ENCODE measurements at regions not wholly inside any gene's neighbourhood (a gene's known extent, or its start where the extent isn't known, plus 50 kb on each side); places are given as distances from the start of the nearest gene placed in this dataset.

DNA sequence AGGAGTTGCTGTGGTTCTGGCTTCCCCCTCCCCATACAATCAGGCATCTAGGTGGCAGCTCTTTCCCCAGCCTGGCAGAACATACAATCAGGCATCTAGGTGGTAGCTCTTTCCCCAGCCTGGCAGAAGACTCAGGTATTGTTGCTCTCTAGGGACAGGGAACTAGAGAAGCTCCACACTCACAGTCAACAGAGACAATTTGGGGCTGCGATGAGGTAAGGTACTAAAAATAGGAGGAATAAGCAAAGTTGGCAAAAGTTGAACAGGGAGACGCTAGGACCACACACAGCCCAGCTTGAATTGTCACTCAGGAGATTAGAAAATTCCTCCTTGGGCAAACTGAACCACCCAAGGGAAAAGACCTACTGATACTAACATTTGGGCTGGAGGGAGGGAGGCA is 315.5 kb upstream of the CDH5 start:
- H3K36me3 Mint-ChIP-seq: no peaks in the 10 kb centered on the region
- no peak overlapping the region for H3K4me3 Mint-ChIP-seq
- no peaks in the 10 kb centered on the region for H3K4me1 Mint-ChIP-seq
- no peaks in the 10 kb centered on the region for H3K9me3 Mint-ChIP-seq
- H3K27me3 Mint-ChIP-seq: no peaks in the 10 kb centered on the region
- H3K27ac Mint-ChIP-seq: no peak overlapping the region
- CTCF ChIA-PET: no interaction called here
- DNase-seq: no peak

DNA sequence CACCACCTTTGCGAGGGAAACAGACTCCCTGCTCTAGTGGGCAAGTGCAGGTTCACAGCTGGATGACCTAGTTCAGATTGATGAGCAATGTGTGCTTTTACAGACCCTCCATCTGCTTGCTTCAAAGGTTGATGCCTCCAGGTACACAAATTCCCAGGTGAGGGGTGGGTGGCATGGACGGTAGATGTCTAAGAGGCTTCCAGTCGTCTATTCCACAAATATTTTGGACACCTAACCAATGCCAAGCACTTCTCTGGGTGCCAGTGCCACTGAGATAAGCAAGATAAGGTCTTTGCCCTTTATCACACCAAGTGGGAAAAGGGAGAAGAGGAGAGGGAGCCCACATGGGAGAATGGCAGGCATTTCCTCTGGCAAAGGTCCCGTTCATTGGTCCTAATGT is 316.6 kb upstream of the CDH5 start:
- H3K27me3 Mint-ChIP-seq: no peaks in the 10 kb centered on the region
- H3K27ac Mint-ChIP-seq: no peak overlapping the region
- H3K4me1 Mint-ChIP-seq: no peaks in the 10 kb centered on the region
- H3K36me3 Mint-ChIP-seq: no peaks in the 10 kb centered on the region
- H3K4me3 Mint-ChIP-seq: no peak overlapping the region
- no peaks in the 10 kb centered on the region for H3K9me3 Mint-ChIP-seq
- no peak for DNase-seq
- CTCF ChIA-PET: no interaction called here

DNA sequence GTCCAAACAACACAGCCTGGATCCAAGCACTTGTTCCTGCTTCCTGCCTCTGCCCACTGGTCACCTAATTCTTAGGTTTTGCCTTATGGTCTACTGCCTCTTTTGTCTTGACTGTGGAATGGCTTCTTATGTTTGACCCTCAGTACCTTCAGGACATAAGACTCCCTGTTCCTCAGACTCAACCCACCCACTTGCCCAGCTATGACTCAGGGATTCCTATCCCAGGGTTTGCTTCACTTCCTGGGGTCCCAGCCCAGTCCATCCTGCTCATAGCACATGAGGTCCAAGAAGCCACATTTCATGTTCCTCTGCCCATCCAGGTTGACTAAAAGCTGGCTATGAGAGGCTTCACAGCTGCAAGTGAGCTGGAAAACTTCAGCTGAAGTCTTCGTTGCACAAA is 320.9 kb upstream of the CDH5 start:
- no peaks in the 10 kb centered on the region for H3K36me3 Mint-ChIP-seq
- CTCF ChIA-PET: no interaction called here
- H3K9me3 Mint-ChIP-seq: no peaks in the 10 kb centered on the region
- H3K4me3 Mint-ChIP-seq: no peak overlapping the region
- H3K27ac Mint-ChIP-seq: no peak overlapping the region
- no peaks in the 10 kb centered on the region for H3K27me3 Mint-ChIP-seq
- H3K4me1 Mint-ChIP-seq: no peaks in the 10 kb centered on the region
- DNase-seq: no peak

- Mint-ChIP-seq H3K27ac (no peak overlapping the region), H3K4me3 (no peak overlapping the region), H3K36me3 (no peaks in the 10 kb centered on the region), H3K9me3 (no peaks in the 10 kb centered on the region), H3K4me1 (no peaks in the 10 kb centered on the region), H3K27me3 (no peaks in the 10 kb centered on the region)
- CTCF ChIA-PET: no interaction called here
- no peak for DNase-seq
These were observed 321.9 kb upstream of the CDH5 start for GRCh38 chr16:66044556-66044955.

DNA sequence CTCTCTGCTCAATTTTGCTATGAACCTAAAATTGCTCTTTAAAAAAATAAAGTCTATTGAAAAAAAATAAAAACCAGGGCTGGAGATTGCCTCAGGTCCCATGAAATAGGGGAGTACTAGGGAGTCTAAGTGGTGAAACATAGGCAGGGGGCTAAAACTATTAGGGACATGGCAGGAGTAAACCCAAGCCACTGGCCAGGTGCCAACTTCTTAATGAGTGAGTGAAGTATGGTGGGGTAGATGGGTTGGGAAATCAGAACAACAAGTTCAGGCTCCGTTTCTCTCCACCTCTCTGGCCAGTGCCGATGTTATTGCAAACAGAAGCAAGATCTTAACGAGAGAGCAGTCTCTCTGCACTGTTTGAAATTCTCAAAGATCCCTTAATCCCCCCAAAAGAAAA is 322.4 kb upstream of the CDH5 start:
- Mint-ChIP-seq H3K27ac (no peak overlapping the region), H3K4me1 (no peaks in the 10 kb centered on the region), H3K4me3 (no peak overlapping the region), H3K36me3 (no peaks in the 10 kb centered on the region), H3K9me3 (no peaks in the 10 kb centered on the region), H3K27me3 (no peaks in the 10 kb centered on the region)
- DNase-seq: no peak
- CTCF ChIA-PET: no interaction called here

- no peaks in the 10 kb centered on the region for H3K36me3 Mint-ChIP-seq
- H3K27me3 Mint-ChIP-seq: no peaks in the 10 kb centered on the region
- CTCF ChIA-PET: no interaction called here
- DNase-seq: no peak
- no peaks in the 10 kb centered on the region for H3K4me1 Mint-ChIP-seq
- H3K9me3 Mint-ChIP-seq: no peaks in the 10 kb centered on the region
- no peak overlapping the region for H3K4me3 Mint-ChIP-seq
- no peak overlapping the region for H3K27ac Mint-ChIP-seq
These were observed 323.2 kb upstream of the CDH5 start for GRCh38 chr16:66043326-66043725.

DNA sequence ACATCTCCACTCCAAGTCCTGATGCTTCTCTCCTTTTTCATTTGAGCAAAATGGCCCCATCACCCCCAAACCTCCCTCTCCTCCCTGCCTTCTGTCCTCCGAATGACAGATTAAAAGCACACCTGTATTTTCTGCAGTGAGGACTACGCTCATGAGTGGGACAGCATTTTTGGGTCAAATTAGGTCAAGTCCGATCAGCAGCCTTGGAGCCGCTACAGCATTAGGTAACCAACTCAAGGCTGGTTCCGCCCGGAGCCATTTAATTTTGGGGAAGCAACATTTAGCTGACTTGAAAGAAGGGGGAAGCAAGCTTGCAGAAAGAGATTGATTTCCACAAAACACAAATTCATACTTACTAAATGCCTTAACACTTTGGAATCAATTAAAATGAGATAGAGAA is 324.1 kb upstream of the CDH5 start:
- no peak for DNase-seq
- no peaks in the 10 kb centered on the region for H3K36me3 Mint-ChIP-seq
- H3K4me1 Mint-ChIP-seq: no peaks in the 10 kb centered on the region
- CTCF ChIA-PET: no interaction called here
- H3K9me3 Mint-ChIP-seq: no peaks in the 10 kb centered on the region
- no peaks in the 10 kb centered on the region for H3K27me3 Mint-ChIP-seq
- H3K4me3 Mint-ChIP-seq: no peak overlapping the region
- H3K27ac Mint-ChIP-seq: no peak overlapping the region

DNA sequence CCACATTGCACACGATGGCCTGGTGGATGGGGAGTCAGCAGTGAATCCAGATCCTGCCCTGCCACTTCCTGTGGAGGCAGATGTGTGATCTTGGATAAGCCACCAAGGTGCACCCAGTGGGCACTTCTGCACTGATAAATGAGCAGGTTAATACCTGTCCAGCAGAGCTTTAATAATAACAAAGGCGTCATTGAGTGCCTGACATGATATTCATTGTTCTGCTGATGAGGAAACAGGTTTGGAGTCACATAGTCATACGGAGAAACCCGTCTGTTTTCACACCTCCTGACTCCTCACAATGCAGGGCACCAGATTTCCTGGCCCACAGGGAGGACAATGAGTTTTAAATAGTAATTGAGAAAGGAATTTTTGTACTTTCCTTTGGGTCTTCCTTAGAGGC is 324.6 kb upstream of the CDH5 start:
- Mint-ChIP-seq H3K4me3 (no peak overlapping the region), H3K27me3 (no peaks in the 10 kb centered on the region), H3K9me3 (no peaks in the 10 kb centered on the region), H3K27ac (no peak overlapping the region), H3K36me3 (no peaks in the 10 kb centered on the region), H3K4me1 (no peaks in the 10 kb centered on the region)
- CTCF ChIA-PET: no interaction called here
- DNase-seq: no peak

GRCh38 chr16:66039793-66040192 is 326.7 kb upstream of the CDH5 start:
- H3K4me3 Mint-ChIP-seq: no peak overlapping the region
- H3K9me3 Mint-ChIP-seq: no peaks in the 10 kb centered on the region
- DNase-seq: no peak
- no peaks in the 10 kb centered on the region for H3K27me3 Mint-ChIP-seq
- H3K36me3 Mint-ChIP-seq: no peaks in the 10 kb centered on the region
- no peak overlapping the region for H3K27ac Mint-ChIP-seq
- CTCF ChIA-PET: no interaction called here
- H3K4me1 Mint-ChIP-seq: no peaks in the 10 kb centered on the region

GRCh38 chr16:66036793-66037715 is 329.4 kb upstream of the CDH5 start:
- CTCF ChIA-PET: interaction anchor here (1.0 kb wide), 1 partner anchor 11 kb away, joined by 4 read pairs; no protein-coding TSS in a partner anchor

DNA sequence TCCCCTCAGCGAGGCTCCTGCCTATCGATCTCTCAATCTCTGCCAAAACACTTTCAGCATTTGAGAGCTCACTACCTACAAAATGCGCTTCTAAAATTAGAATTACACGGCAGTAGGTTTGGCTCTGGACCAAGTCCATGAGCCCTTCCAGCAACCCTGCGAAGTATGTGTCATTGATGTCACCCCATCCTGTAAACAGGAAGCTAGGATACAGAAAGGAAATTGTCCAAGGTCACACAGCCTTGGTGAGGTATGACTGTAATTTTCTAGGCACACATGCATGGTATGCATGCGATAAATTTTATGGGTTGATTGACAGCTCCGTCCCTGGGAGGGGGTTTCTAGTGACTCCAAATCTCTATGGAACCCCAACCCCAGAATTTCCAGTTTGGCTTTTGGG is 330.3 kb upstream of the CDH5 start:
- H3K27me3 Mint-ChIP-seq: no peaks in the 10 kb centered on the region
- no peaks in the 10 kb centered on the region for H3K36me3 Mint-ChIP-seq
- CTCF ChIA-PET: no interaction called here
- DNase-seq: no peak
- no peaks in the 10 kb centered on the region for H3K4me1 Mint-ChIP-seq
- no peak overlapping the region for H3K4me3 Mint-ChIP-seq
- no peak overlapping the region for H3K27ac Mint-ChIP-seq
- H3K9me3 Mint-ChIP-seq: no peaks in the 10 kb centered on the region

More at GRCh38 chr16:66036793-66037715, 329.4 kb upstream of the CDH5 start:
- Mint-ChIP-seq H3K36me3 (no peaks in the 10 kb centered on the region), H3K4me1 (no peaks in the 10 kb centered on the region), H3K9me3 (no peaks in the 10 kb centered on the region), H3K27ac (no peak overlapping the region), H3K4me3 (no peak overlapping the region), H3K27me3 (no peaks in the 10 kb centered on the region)
- no peak for DNase-seq

DNA sequence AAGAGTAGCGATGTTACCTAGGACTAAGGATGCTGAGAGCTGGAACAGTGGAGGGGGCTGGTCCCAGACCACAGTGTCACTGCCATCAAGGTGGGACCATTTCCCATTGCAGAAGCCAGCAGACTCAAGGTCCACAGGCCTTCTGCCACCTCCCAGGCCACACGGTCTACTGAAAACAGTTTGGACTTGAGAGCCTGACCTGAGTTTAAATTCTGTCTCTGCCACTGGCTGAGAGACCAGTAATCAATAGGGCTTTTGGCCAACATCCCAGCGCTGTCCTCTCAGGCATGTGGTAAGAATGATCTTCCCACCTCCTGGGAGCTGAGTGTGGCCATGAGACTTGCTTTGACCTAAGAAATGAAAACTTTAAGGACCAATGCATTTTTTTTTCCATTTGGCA is 331.4 kb upstream of the CDH5 start:
- H3K27me3 Mint-ChIP-seq: no peaks in the 10 kb centered on the region
- H3K4me1 Mint-ChIP-seq: no peaks in the 10 kb centered on the region
- H3K9me3 Mint-ChIP-seq: no peaks in the 10 kb centered on the region
- H3K4me3 Mint-ChIP-seq: no peak overlapping the region
- DNase-seq: no peak
- no peaks in the 10 kb centered on the region for H3K36me3 Mint-ChIP-seq
- CTCF ChIA-PET: no interaction called here
- H3K27ac Mint-ChIP-seq: no peak overlapping the region

GRCh38 chr16:66032841-66033240 is 333.6 kb upstream of the CDH5 start:
- no peak overlapping the region for H3K4me3 Mint-ChIP-seq
- no peaks in the 10 kb centered on the region for H3K27me3 Mint-ChIP-seq
- H3K27ac Mint-ChIP-seq: no peak overlapping the region
- H3K9me3 Mint-ChIP-seq: no peaks in the 10 kb centered on the region
- no peaks in the 10 kb centered on the region for H3K4me1 Mint-ChIP-seq
- no peaks in the 10 kb centered on the region for H3K36me3 Mint-ChIP-seq
- DNase-seq: no peak
- CTCF ChIA-PET: interaction anchor here (1.0 kb wide), 1 partner anchor 237 kb away, joined by 3 read pairs; no protein-coding TSS in a partner anchor

GRCh38 chr16:66030036-66030435 is 336.5 kb upstream of the CDH5 start:
- H3K9me3 Mint-ChIP-seq: peaks cover under 1% of the 10 kb centered on the region
- H3K4me3 Mint-ChIP-seq: no peak overlapping the region
- H3K36me3 Mint-ChIP-seq: no peaks in the 10 kb centered on the region
- no peaks in the 10 kb centered on the region for H3K4me1 Mint-ChIP-seq
- no peak overlapping the region for H3K27ac Mint-ChIP-seq
- H3K27me3 Mint-ChIP-seq: no peaks in the 10 kb centered on the region
- CTCF ChIA-PET: no interaction called here
- no peak for DNase-seq

DNA sequence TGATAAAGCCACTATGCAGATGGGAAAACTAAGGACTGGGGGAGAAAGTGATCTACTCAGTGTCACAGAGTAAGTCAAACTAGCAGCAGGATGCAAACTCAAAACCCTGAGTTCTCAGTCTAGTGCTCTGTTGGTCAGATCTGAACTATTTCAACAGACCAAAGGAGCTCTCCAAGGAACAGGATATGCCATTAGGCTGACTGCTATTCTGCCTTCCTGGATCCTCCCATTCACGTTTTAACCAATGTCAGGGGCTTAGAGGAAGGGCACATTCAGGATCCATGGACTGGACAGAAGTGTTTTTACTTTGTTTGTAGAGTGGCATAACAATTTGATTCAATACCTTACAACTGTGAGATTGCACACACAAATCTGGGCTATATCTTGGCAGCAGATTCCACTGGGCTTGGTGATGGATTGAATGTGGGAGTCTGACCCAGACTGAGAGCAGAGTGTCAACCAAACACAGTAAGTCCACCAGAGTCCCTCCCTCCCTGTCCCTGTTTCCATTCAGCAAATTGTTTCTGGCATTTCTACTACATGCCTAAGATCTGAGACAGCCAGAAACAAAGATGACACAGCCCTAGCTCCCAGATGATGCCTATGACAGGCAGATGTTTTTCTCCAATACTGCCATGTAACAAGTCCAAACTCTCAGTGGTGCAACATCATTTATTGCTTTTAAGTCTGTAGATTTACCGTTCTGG is 337.8 kb upstream of the CDH5 start:
- Mint-ChIP-seq H3K4me1 (no peaks in the 10 kb centered on the region), H3K36me3 (no peaks in the 10 kb centered on the region), H3K27me3 (no peaks in the 10 kb centered on the region), H3K27ac (no peak overlapping the region), H3K9me3 (peaks cover 7% of the 10 kb centered on the region), H3K4me3 (no peak overlapping the region)
- no peak for DNase-seq
- CTCF ChIA-PET: no interaction called here

Data from activated naive CD4-positive, alpha-beta T cell treated with anti-CD3 and anti-CD28 coated beads, Interleukin-2, amount 10 ng/mL, durations not matched to agents 7 days and 5 days (primary cell).